GM12878 (cell line): ENCODE measurements at regions not wholly inside any gene's neighbourhood (a gene's known extent, or its start where the extent isn't known, plus 50 kb on each side); places are given as distances from the start of the nearest gene placed in this dataset.

Experiments
- ATAC-seq: fragments of 200-7000 bp; cut with Tn5 transposase; 3 replicates; pipeline ENCODE4 v1.9.1; 2020; ENCODE audit warnings: mild to moderate bottlenecking, moderate library complexity
- BruUV-seq: library from RNA; stranded (reverse); fragments of 400-500 nt; replicated peaks from 2 replicates; lab custom pipeline; 2021; lab: Mats Ljungman, UMichigan
- CTCF ChIA-PET: fragments of 300-600 bp; sonication (Branson Sonifier 250); formaldehyde crosslinking; extraction: SDS; loops from one replicate; lab custom pipeline; 2021; ENCODE audit warnings: inconsistent platforms; lab: Yijun Ruan, JAX
- POLR2A ChIA-PET: fragments of 350-600 bp; formaldehyde crosslinking; extraction: SDS; loops from one replicate; lab custom pipeline; 2021; ENCODE audit warnings: inconsistent platforms; lab: Charles Lee
- RAD21 ChIA-PET: fragments of 300-600 bp; sonication (Branson Sonifier 250); formaldehyde crosslinking; loops from one replicate; lab custom pipeline; 2023; ENCODE audit warnings: antibody characterized with exemption; ENCODE audit not compliant: unreplicated experiment; lab: Charles Lee
- SMC1A ChIA-PET: fragments of 300-600 bp; sonication (Branson Sonifier 250); formaldehyde crosslinking; loops from one replicate; lab custom pipeline; 2023; ENCODE audit not compliant: unreplicated experiment, uncharacterized antibody; lab: Charles Lee
- DNase-seq: peaks from one replicate; pipeline ENCODE4 v3.0.0-alpha.2; 2011; ENCODE audit warnings: low read depth, low spot score
- FAIRE-seq: peaks from 3 replicates; lab custom pipeline; 2011; peaks lifted over from hg19 to GRCh38; lab: Jason Lieb, UNC
- H2AFZ ChIP-seq: 2 replicates; pipeline ENCODE4 v1.6.0; 2011; ENCODE audit warnings: low read depth, low read length, control low read depth; ENCODE audit not compliant: control insufficient read depth
- H3K27ac ChIP-seq: 2 replicates; pipeline ENCODE4 v1.5.1; 2011; ENCODE audit warnings: control low read depth; ENCODE audit not compliant: control insufficient read depth, insufficient read depth
- H3K27me3 ChIP-seq, 2 experiments: replicated peaks in 1 of 2; 2 replicates each; pipeline versions ENCODE4 v1.6.0 to v1.6.1; 2011; ENCODE audit warnings: low read length in 1 of 2; ENCODE audit not compliant: control insufficient read depth in 2 of 2, insufficient read depth in 2 of 2
- H3K36me3 ChIP-seq, 2 experiments: 2 replicates each; pipeline ENCODE4 v1.5.1; 2011; ENCODE audit warnings: low read length in 1 of 2; ENCODE audit not compliant: control insufficient read depth in 2 of 2, insufficient read depth in 2 of 2
- H3K4me1 ChIP-seq: 2 replicates; pipeline ENCODE4 v1.6.1; 2011; ENCODE audit warnings: mild to moderate bottlenecking, low read length, moderate library complexity, mixed read lengths; ENCODE audit not compliant: control insufficient read depth, insufficient read depth
- H3K4me2 ChIP-seq: 2 replicates; pipeline ENCODE4 v1.6.0; 2011; ENCODE audit warnings: control low read depth; ENCODE audit not compliant: control insufficient read depth, insufficient read depth
- H3K4me3 ChIP-seq: fragments of 200-600 bp; sonication (generic); 2 replicates; pipeline ENCODE4 v1.5.1; 2016
- H3K79me2 ChIP-seq: 2 replicates; pipeline ENCODE4 v1.6.0; 2011; ENCODE audit warnings: low read length; ENCODE audit not compliant: control insufficient read depth, insufficient read depth
- H3K9ac ChIP-seq: 2 replicates; pipeline ENCODE4 v1.8.0; 2011; ENCODE audit warnings: low read length, control low read depth, mixed read lengths; ENCODE audit not compliant: control insufficient read depth, insufficient read depth
- H3K9me3 ChIP-seq: replicated peaks from 3 replicates; pipeline ENCODE4 v1.5.1; 2011; ENCODE audit warnings: mild to moderate bottlenecking, low read length; ENCODE audit not compliant: control insufficient read depth, insufficient read depth
- H4K20me1 ChIP-seq: 2 replicates; pipeline ENCODE4 v1.6.0; 2011; ENCODE audit not compliant: control insufficient read depth, insufficient read depth
- EP300 ChIP-seq, 2 experiments: fragments of 150-350 bp in 1 of 2; IDR thresholded peaks; 2 replicates each; pipeline ENCODE4 v1.6.1; 2011 to 2012; ENCODE audit warnings: low read depth in 2 of 2, low read length in 2 of 2, borderline replicate concordance in 1 of 2, improper control_type of control experiment in 1 of 2, inconsistent platforms in 1 of 2; ENCODE audit not compliant: control insufficient read depth in 1 of 2
- MEF2B ChIP-seq: fragments of 450-650 bp; IDR thresholded peaks from 2 replicates; pipeline ENCODE4 v1.6.1; 2018; ENCODE audit warnings: mild to moderate bottlenecking, moderate library complexity; ENCODE audit not compliant: partially characterized antibody, poor library complexity, severe bottlenecking
- MXI1 ChIP-seq: fragments of 150-350 bp; IDR thresholded peaks from 2 replicates; pipeline ENCODE4 v1.6.1; 2011; ENCODE audit warnings: low read depth, mild to moderate bottlenecking, inconsistent platforms, low read length, improper control_type of control experiment
- RBBP5 ChIP-seq: fragments of 200-600 bp; sonication (generic); conservative IDR thresholded peaks from 2 replicates; pipeline ENCODE4 v1.6.1; 2016
- RUNX3 ChIP-seq: IDR thresholded peaks from 2 replicates; pipeline ENCODE4 v1.6.1; 2012; ENCODE audit warnings: low read length, inconsistent platforms
- WGBS: methylation state at CpG from one replicate; pipeline ENCODE4 v1.1.6; 2016; ENCODE audit warnings: low lambda C conversion rate; ENCODE audit not compliant: insufficient replicate concordance, insufficient coverage; ENCODE audit errors: missing lambda C conversion rate; 5-methylcytosine and 5-hydroxymethylcytosine counted together
- in situ Hi-C: fragments of 300-500 bp; cut with MboI; formaldehyde crosslinking; loops from 9 replicates; pipeline ENCODE4 v1.14.3; 2018; ENCODE audit warnings: mixed read lengths
- intact Hi-C: fragments of 100-400 bp; cut with micrococcal nuclease; formaldehyde crosslinking; loops from one replicate; pipeline ENCODE4 v1.14.2; 2022; ENCODE audit not compliant: unreplicated experiment
- TF ChIP-seq, protein P1 (sequence below): fragments of 450-650 bp; formaldehyde crosslinking; IDR thresholded peaks from 2 replicates; pipeline ENCODE4 v1.4.0; 2020; ENCODE audit warnings: mild to moderate bottlenecking, moderate library complexity
- TF ChIP-seq, protein P2 (sequence below): fragments of 450-650 bp; IDR thresholded peaks from 2 replicates; pipeline ENCODE4 v1.6.1; 2014; ENCODE audit warnings: mild to moderate bottlenecking
- TF ChIP-seq, protein P3 (sequence below): fragments of 450-650 bp; formaldehyde crosslinking; IDR thresholded peaks from 2 replicates; pipeline ENCODE4 v1.4.0; 2022; ENCODE audit warnings: mild to moderate bottlenecking, moderate library complexity

GRCh38 chr21:41597227-41597626 is 89.3 kb upstream of the TMPRSS2 start:
- Histone ChIP-seq H3K9me3 (no peaks in the 10 kb centered on the region; the same call in 2 of the 3 replicates), H3K79me2 (no peaks in the 10 kb centered on the region), H3K27ac (no peak overlapping the region), H3K4me3 (no peak overlapping the region), H3K4me1 (peaks cover 6% of the 10 kb centered on the region; the same call in 1 of the 2 replicates), H3K4me2 (no peak overlapping the region), H2AFZ (no peak overlapping the region), H4K20me1 (no peaks in the 10 kb centered on the region), H3K9ac (no peak overlapping the region), H3K36me3 (no peaks in the 10 kb centered on the region), H3K27me3 (no peaks in the 10 kb centered on the region; a peak in 1 of 4 replicates)
- intact Hi-C loops = no loop called here
- WGBS = 0% methylated on average over 1 of the region's 1 CpG
- SMC1A ChIA-PET = no interaction called here
- TF ChIP-seq MXI1 = no peak
- CTCF ChIA-PET = no interaction called here
- no peak for FAIRE-seq
- no peak for ATAC-seq
- no peak for DNase-seq
- in situ Hi-C loops = no loop called here
- RAD21 ChIA-PET = no interaction called here
- no TSS peak for BruUV-seq
- POLR2A ChIA-PET = no interaction called here

GRCh38 chr21:41596241-41596925 is 88.4 kb upstream of the TMPRSS2 start:
- Histone ChIP-seq H3K4me1 (no peaks in the 10 kb centered on the region), H3K4me3 (no peak overlapping the region), H3K4me2 (no peak overlapping the region), H4K20me1 (no peaks in the 10 kb centered on the region), H3K27me3 (no peaks in the 10 kb centered on the region; a peak in 1 of 4 replicates), H3K79me2 (no peaks in the 10 kb centered on the region), H3K27ac (no peak overlapping the region), H3K9ac (no peak overlapping the region), H3K36me3 (no peaks in the 10 kb centered on the region), H3K9me3 (no peaks in the 10 kb centered on the region; the same call in 2 of the 3 replicates), H2AFZ (no peak overlapping the region)
- RAD21 ChIA-PET = no interaction called here
- in situ Hi-C loops = no loop called here
- FAIRE-seq (no peak), ATAC-seq (no peak), DNase-seq (no peak)
- intact Hi-C loops = no loop called here
- WGBS = 51% methylated on average over 14 of the region's 14 CpGs
- POLR2A ChIA-PET = no interaction called here
- SMC1A ChIA-PET = no interaction called here
- BruUV-seq = no TSS peak
- CTCF ChIA-PET = no interaction called here
- TF ChIP-seq RUNX3 = no peak
- TF ChIP-seq, protein P1, sequence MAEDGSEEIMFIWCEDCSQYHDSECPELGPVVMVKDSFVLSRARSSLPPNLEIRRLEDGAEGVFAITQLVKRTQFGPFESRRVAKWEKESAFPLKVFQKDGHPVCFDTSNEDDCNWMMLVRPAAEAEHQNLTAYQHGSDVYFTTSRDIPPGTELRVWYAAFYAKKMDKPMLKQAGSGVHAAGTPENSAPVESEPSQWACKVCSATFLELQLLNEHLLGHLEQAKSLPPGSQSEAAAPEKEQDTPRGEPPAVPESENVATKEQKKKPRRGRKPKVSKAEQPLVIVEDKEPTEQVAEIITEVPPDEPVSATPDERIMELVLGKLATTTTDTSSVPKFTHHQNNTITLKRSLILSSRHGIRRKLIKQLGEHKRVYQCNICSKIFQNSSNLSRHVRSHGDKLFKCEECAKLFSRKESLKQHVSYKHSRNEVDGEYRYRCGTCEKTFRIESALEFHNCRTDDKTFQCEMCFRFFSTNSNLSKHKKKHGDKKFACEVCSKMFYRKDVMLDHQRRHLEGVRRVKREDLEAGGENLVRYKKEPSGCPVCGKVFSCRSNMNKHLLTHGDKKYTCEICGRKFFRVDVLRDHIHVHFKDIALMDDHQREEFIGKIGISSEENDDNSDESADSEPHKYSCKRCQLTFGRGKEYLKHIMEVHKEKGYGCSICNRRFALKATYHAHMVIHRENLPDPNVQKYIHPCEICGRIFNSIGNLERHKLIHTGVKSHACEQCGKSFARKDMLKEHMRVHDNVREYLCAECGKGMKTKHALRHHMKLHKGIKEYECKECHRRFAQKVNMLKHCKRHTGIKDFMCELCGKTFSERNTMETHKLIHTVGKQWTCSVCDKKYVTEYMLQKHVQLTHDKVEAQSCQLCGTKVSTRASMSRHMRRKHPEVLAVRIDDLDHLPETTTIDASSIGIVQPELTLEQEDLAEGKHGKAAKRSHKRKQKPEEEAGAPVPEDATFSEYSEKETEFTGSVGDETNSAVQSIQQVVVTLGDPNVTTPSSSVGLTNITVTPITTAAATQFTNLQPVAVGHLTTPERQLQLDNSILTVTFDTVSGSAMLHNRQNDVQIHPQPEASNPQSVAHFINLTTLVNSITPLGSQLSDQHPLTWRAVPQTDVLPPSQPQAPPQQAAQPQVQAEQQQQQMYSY (CRISPR knock-in tag) = no peak
- TF ChIP-seq EP300 (IDR thresholded peaks at IDR 0.05; ENCODE audit: borderline replicate concordance in 1 of 2, control insufficient read depth in 1 of 2, low read depth in 2 of 2, low read length in 2 of 2) = no peak
- TF ChIP-seq, protein P2, sequence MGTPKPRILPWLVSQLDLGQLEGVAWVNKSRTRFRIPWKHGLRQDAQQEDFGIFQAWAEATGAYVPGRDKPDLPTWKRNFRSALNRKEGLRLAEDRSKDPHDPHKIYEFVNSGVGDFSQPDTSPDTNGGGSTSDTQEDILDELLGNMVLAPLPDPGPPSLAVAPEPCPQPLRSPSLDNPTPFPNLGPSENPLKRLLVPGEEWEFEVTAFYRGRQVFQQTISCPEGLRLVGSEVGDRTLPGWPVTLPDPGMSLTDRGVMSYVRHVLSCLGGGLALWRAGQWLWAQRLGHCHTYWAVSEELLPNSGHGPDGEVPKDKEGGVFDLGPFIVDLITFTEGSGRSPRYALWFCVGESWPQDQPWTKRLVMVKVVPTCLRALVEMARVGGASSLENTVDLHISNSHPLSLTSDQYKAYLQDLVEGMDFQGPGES = no peak
- TF ChIP-seq RBBP5 = no peak
- TF ChIP-seq, protein P3, sequence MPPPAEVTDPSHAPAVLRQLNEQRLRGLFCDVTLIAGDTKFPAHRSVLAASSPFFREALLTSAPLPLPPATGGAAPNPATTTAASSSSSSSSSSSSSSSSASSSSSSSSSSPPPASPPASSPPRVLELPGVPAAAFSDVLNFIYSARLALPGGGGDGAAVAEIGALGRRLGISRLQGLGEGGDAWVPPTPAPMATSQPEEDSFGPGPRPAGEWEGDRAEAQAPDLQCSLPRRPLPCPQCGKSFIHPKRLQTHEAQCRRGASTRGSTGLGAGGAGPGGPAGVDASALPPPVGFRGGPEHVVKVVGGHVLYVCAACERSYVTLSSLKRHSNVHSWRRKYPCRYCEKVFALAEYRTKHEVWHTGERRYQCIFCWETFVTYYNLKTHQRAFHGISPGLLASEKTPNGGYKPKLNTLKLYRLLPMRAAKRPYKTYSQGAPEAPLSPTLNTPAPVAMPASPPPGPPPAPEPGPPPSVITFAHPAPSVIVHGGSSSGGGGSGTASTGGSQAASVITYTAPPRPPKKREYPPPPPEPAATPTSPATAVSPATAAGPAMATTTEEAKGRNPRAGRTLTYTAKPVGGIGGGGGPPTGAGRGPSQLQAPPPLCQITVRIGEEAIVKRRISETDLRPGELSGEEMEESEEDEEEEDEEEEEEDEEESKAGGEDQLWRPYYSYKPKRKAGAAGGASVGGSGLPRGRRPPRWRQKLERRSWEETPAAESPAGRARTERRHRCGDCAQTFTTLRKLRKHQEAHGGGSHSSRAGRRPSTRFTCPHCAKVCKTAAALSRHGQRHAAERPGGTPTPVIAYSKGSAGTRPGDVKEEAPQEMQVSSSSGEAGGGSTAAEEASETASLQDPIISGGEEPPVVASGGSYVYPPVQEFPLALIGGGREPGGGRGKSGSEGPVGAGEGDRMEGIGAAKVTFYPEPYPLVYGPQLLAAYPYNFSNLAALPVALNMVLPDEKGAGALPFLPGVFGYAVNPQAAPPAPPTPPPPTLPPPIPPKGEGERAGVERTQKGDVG (CRISPR knock-in tag) = no peak
- TF ChIP-seq MEF2B = no peak
